HG02798 (cell line): ENCODE measurements at regions not wholly inside any gene's neighbourhood (a gene's known extent, or its start where the extent isn't known, plus 50 kb on each side); places are given as distances from the start of the nearest gene placed in this dataset.

ENCODE experiments used
- ATAC-seq: cut with Tn5 transposase; IDR thresholded peaks from one replicate; pipeline ENCODE4 v1.9.1; 2021; ENCODE audit warnings: mild to moderate bottlenecking; ENCODE audit not compliant: unreplicated experiment, poor library complexity

- no peak for ATAC-seq
These were observed 107.5 kb upstream of the TEX51 start for GRCh38 chr2:126790987-126791780.

- no peak for ATAC-seq
These were observed 106.5 kb upstream of the TEX51 start for GRCh38 chr2:126792186-126792585.

- ATAC-seq = no peak
These were observed 105.7 kb upstream of the TEX51 start for GRCh38 chr2:126792993-126793392.

- ATAC-seq = no peak
These were observed 104.6 kb upstream of the TEX51 start for GRCh38 chr2:126793885-126794613.

GRCh38 chr2:126795656-126796055 is 103.0 kb upstream of the TEX51 start:
- ATAC-seq = no peak

GRCh38 chr2:126796931-126797621 is 101.6 kb upstream of the TEX51 start:
- ATAC-seq = no peak

GRCh38 chr2:126797622-126798275 is 100.9 kb upstream of the TEX51 start:
- ATAC-seq = no peak

- no peak for ATAC-seq
These were observed 100.2 kb upstream of the TEX51 start for GRCh38 chr2:126798276-126799140.

- no peak for ATAC-seq
These were observed 99.4 kb upstream of the TEX51 start for GRCh38 chr2:126799301-126799700.

- no peak for ATAC-seq
These were observed 97.2 kb upstream of the TEX51 start for GRCh38 chr2:126801473-126801872.

GRCh38 chr2:126802316-126802715 is 96.4 kb upstream of the TEX51 start:
- ATAC-seq = no peak

- no peak for ATAC-seq
These were observed 95.8 kb upstream of the TEX51 start for GRCh38 chr2:126802774-126803433.

GRCh38 chr2:126803434-126803775 is 95.3 kb upstream of the TEX51 start:
- ATAC-seq = no peak

GRCh38 chr2:126804347-126804746 is 94.3 kb upstream of the TEX51 start:
- no peak for ATAC-seq

- no peak for ATAC-seq
These were observed 89.8 kb upstream of the TEX51 start for GRCh38 chr2:126808929-126809328.

- ATAC-seq = no peak
These were observed 89.3 kb upstream of the TEX51 start for GRCh38 chr2:126809340-126809739.

- no peak for ATAC-seq
These were observed 88.7 kb upstream of the TEX51 start for GRCh38 chr2:126810001-126810400.

- no peak for ATAC-seq
These were observed 87.6 kb upstream of the TEX51 start for GRCh38 chr2:126811101-126811500.

GRCh38 chr2:126817172-126817571 is 81.5 kb upstream of the TEX51 start:
- ATAC-seq = no peak
